HG02759 (cell line): ENCODE measurements at regions not wholly inside any gene's neighbourhood (a gene's known extent, or its start where the extent isn't known, plus 50 kb on each side); places are given as distances from the start of the nearest gene placed in this dataset.
"Not testable (repeated sequence)": the region's sequence is repeated elsewhere in the genome, so short reads cannot be mapped to it uniquely, and the experiment has no call there.

Experiments used
- ATAC-seq: cut with Tn5 transposase; IDR thresholded peaks from one replicate; pipeline ENCODE4 v1.9.1; 2021; ENCODE audit warnings: mild to moderate bottlenecking, moderate library complexity; ENCODE audit not compliant: unreplicated experiment

- not testable (repeated sequence) for ATAC-seq
Measured at GRCh38 chr9:129296195-129296594, 118.1 kb upstream of the IER5L start.

DNA sequence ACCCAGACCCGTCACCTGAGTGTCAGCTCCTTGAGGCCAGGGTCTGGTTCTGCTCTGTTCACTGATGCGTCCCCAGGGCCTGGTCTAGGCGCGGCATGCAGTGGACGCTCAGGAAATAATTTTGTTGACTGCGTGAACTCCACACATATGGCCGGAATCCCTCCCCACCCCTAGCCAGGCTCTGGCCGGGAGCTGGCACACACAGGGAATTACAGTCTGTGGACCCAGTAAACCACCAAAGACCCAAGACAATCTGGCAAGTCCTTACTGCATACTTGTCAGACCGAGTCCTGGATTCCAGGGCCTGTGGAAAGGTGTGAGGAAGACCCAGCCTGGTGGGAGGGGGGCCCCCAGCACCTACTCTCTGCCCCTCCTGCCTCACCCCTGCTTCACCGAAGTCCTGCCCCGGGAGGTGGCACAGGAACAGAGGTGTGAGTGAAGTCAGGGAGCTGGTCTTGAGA lies 113.0 kb upstream of the IER5L start:
- ATAC-seq, result no peak

DNA sequence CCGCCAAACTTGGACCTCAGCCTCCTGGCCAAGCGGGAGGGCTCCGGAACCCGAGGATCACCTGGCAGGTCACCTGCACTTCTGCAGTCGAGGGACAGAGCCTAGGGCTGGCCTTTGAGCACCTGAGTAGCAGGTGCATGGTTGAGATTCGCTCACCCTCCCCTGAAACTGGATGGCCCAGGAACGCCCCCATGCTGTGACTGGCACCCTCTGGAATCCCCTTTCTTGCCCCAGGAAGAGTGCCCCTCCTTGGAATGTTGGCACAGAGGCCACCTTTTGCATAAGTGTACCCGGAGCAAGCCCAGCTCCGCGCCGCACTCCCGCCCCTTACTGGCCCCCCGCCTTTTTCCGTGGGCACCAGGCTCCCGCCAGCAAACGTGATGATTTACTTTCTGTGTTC lies 112.5 kb upstream of the IER5L start:
- no peak for ATAC-seq

- ATAC-seq, result no peak
Measured at GRCh38 chr9:129289883-129290282, 111.8 kb upstream of the IER5L start.

GRCh38 chr9:129289131-129289731 lies 111.2 kb upstream of the IER5L start:
- ATAC-seq, result no peak

- no peak for ATAC-seq
Measured at GRCh38 chr9:129287619-129288305, 109.7 kb upstream of the IER5L start.

GRCh38 chr9:129285979-129286772 lies 108.1 kb upstream of the IER5L start:
- ATAC-seq, result no peak

GRCh38 chr9:129285382-129285781 lies 107.3 kb upstream of the IER5L start:
- no peak for ATAC-seq

- no peak for ATAC-seq
Measured at GRCh38 chr9:129284607-129285291, 106.7 kb upstream of the IER5L start.

DNA sequence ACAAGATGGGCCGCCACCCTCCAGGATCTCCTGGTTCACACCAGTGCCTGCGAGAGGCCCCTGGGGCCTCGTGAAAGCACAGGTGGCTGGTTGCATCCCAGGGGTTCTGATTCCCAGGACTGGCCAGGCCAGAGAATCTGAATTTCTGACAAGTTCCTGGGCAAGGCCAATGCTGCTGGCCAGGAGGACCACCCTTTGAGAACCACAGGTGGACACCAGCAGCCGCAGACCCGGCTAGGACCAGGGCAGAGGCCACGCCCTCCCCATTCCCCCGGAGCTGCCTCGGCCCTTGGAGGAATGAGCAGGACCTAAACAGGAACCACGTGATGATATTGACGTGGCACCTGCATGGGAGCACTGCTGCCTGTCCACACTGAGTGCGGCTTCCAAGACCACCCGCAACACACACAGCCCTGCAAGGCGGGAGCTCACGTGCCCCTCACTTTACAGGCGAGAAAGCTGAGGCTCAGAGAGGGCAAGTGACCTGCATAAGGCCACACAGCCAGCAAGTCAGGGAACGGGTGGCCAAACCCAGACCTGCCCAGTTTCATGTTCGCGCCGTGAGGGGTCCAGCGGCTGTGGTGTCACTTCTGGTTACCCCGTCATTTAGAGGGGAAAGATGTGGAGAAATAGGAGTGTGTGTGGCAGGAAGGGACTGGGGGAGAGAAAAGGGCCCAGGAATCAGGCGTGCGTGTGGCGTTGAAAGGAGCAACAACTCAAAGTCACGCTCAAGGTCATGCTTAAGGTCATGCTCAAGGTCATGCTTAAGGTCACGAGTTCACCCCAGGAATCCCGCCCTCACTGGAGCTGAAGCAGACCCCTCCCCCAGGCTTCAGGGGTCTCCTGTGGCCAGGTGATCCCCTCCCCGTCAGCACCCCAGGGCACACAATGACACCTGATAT lies 105.9 kb upstream of the IER5L start:
- no peak for ATAC-seq

- ATAC-seq, result no peak
Measured at GRCh38 chr9:129283291-129283691, 105.2 kb upstream of the IER5L start.

DNA sequence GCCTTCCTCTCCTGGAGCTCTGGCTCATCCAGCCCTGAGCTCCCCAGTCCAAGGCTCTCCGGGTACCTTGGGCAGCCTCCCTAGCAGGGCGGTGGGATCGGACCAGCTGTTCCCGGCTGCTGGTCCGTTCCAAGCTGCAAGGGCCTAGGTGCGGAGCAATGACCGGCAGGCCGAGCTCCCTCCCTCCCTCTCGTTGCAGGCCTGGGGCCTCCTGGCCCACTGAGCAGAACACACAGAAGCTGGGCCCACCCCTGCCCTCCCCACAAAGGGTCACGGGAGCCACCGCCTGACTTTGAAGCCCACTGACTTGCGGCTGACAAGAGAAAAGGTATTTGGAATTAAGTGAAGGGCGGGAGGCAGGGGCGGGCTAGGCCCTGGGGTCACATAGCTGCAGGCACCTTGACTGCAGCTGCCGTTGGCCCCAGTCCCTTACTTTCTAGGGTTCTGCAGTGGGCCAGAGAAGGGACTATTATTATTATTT lies 104.7 kb upstream of the IER5L start:
- ATAC-seq, result no peak

DNA sequence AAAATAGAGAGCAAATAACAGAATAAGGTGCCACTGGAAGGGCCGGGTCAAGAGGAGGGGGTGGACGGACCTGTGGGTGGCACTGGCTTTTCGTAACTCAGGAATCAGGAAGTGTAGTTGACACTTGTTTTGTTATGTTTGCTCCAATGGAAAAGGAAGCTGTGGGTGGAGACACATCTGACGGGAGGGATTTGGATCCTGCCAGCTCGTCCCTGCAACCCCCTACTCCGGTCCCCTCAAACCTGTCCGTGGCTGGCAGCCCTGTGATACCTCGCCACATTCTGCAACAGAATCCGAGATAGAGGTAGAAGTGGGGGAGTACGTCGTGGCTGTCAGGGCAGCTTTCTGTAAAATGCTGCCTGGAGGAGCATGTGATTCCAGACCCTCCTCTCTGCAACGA lies 104.2 kb upstream of the IER5L start:
- no peak for ATAC-seq

DNA sequence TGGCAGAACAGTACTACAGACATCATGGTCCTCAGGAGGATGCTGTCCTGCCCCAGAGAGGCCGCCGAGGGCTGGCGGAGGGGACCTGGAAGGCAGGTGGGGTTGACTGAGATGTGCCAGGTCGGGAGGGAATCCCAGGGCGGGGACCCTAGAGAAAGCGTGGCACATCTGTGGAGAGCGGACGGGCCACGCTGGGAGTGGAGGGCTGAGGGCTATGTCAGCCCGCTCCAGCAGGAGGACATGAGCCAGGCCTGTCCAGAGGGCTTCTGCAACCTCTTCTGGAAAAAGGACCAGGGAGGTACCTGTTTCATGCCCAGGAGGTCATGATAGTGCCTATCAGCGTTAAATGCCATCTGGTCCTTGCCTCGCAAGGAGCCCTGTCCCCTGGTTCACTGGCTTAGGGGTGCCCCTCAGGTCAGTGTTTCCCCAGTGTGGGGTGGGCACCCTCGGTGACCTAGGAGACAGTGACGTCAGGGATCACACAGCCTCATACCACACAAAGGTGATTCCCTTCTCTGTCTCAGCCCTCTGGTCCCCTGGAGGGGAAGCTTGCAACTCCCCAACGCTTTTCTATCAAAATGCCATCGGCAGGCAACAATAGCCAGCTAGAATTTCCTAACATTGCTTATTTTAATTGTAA lies 103.6 kb upstream of the IER5L start:
- no peak for ATAC-seq

- no peak for ATAC-seq
Measured at GRCh38 chr9:129280623-129281271, 102.7 kb upstream of the IER5L start.

DNA sequence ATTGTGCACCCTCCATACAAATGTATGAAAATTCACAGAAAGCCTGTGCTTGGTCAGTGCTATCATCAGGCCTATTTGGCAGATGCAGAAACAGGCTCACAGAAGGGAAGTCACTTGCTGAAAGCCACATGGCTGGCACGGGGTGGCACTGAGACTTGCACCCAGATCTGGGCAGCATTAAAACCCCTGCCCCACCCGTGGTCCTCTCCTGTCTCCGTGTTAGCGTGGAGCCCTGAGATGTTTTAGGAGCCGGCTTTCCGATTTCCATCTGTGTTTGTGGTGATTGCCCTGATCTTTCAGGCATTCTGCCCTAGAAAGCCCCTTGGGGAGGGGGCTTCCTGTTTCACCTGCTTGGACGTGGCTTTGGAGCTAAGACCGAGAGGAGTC lies 102.2 kb upstream of the IER5L start:
- ATAC-seq, result no peak

GRCh38 chr9:129278391-129279237 lies 100.6 kb upstream of the IER5L start:
- ATAC-seq, result no peak

DNA sequence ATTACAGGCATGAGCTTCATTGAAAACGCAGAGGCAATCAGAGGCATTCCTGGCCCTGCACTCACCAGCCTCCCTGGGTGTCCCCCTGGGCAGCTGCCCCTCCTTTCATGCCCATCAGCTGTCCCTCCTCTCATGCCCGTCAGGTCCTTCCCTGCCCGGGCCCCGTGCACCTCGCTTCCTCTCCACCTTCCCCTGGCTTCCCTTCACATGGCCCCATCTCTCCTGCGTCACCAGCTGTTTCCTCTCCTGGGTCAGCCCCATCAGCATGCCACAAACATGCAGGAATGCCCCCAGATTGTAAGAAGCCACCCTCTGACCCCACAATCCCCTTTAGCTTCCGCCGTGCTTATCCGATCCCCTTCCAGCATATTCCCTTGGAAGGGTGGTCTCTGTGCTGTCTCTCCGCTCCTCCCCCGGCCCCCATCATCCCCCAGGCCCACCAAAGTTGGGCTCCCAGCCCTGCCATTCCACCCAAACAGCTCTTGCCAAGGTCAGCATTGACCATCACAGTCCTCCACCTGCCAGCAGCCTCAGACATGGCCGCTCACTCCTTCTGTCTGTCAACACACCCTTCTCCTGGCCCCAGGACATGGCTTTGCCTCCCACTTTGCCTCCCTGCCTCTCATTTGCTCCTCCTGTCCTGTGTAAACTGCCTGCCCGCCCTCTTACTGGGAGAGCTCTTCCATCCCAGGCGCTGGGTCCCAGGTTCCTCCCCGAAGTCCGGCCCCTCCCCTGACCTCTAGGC lies 98.6 kb upstream of the IER5L start:
- no peak for ATAC-seq
